Loucy (cell line): ENCODE measurements at regions not wholly inside any gene's neighbourhood (a gene's known extent, or its start where the extent isn't known, plus 50 kb on each side); places are given as distances from the start of the nearest gene placed in this dataset.

ENCODE experiments used
- H2AFZ ChIP-seq: fragments of 200-600 bp; sonication (generic); 2 replicates; pipeline ENCODE4 v1.6.0; 2016; ENCODE audit warnings: antibody characterized with exemption, mild to moderate bottlenecking, low read length, moderate library complexity
- H3F3A ChIP-seq: fragments of 200-600 bp; 2 replicates; pipeline ENCODE4 v1.6.0; 2016; ENCODE audit warnings: antibody characterized with exemption, low read depth, mild to moderate bottlenecking
- H3K27me3 ChIP-seq: fragments of 200-600 bp; sonication (generic); 2 replicates; pipeline ENCODE4 v1.6.1; 2014; ENCODE audit warnings: low read length, mild to moderate bottlenecking; ENCODE audit not compliant: insufficient read depth, poor library complexity, severe bottlenecking
- H3K36me3 ChIP-seq: fragments of 200-600 bp; sonication (generic); 2 replicates; pipeline ENCODE4 v1.6.1; 2016; ENCODE audit warnings: low read length; ENCODE audit not compliant: insufficient read depth
- H3K4me1 ChIP-seq: fragments of 200-600 bp; sonication (generic); 2 replicates; pipeline ENCODE4 v1.5.1; 2014; ENCODE audit warnings: low read length, mild to moderate bottlenecking; ENCODE audit not compliant: insufficient read depth, poor library complexity, severe bottlenecking
- H3K4me2 ChIP-seq: fragments of 200-600 bp; sonication (generic); 2 replicates; pipeline ENCODE4 v1.6.0; 2014; ENCODE audit warnings: antibody characterized with exemption, low read length, low read depth, mild to moderate bottlenecking; ENCODE audit not compliant: poor library complexity, severe bottlenecking
- H3K4me3 ChIP-seq: fragments of 200-600 bp; sonication (generic); 2 replicates; pipeline ENCODE4 v1.5.1; 2014; ENCODE audit warnings: low read length, mild to moderate bottlenecking, mixed read lengths; ENCODE audit not compliant: poor library complexity, severe bottlenecking
- H3K79me2 ChIP-seq: fragments of 200-600 bp; sonication (generic); 2 replicates; pipeline ENCODE4 v1.6.1; 2014; ENCODE audit warnings: low read length; ENCODE audit not compliant: insufficient read depth
- H3K9ac ChIP-seq: fragments of 200-600 bp; sonication (generic); 2 replicates; pipeline ENCODE4 v1.6.0; 2014; ENCODE audit warnings: mild to moderate bottlenecking, low read depth, low read length, moderate library complexity; ENCODE audit not compliant: poor library complexity, severe bottlenecking
- H3K9me2 ChIP-seq: fragments of 200-600 bp; sonication (generic); replicated peaks from 2 replicates; pipeline ENCODE4 v1.6.1; 2016; ENCODE audit warnings: low read depth, low read length, mixed read lengths
- H3K9me3 ChIP-seq: fragments of 200-600 bp; sonication (generic); 2 replicates; pipeline ENCODE4 v1.6.1; 2014; ENCODE audit warnings: mild to moderate bottlenecking, antibody characterized with exemption, low read length, low read depth; ENCODE audit not compliant: insufficient read depth
- H4K20me1 ChIP-seq: fragments of 200-600 bp; sonication (generic); 2 replicates; pipeline ENCODE4 v1.6.0; 2014; ENCODE audit warnings: antibody characterized with exemption, low read length, mild to moderate bottlenecking; ENCODE audit not compliant: insufficient read depth, poor library complexity, severe bottlenecking
- CTCF ChIP-seq: fragments of 200-600 bp; sonication (generic); conservative IDR thresholded peaks from 2 replicates; pipeline ENCODE4 v1.5.1; 2014; ENCODE audit warnings: mild to moderate bottlenecking, antibody characterized with exemption, low read length
- EZH2phosphoT487 ChIP-seq: fragments of 200-600 bp; IDR thresholded peaks from 2 replicates; pipeline ENCODE4 v1.6.1; 2018; ENCODE audit warnings: antibody characterized with exemption, mild to moderate bottlenecking, moderate library complexity, borderline replicate concordance

- H3K79me2 ChIP-seq: no peaks in the 10 kb centered on the region
- no peaks in the 10 kb centered on the region for H3K9me3 ChIP-seq
- no peak overlapping the region for H3K4me3 ChIP-seq
- H3K4me1 ChIP-seq: no peaks in the 10 kb centered on the region
- H3K9me2 ChIP-seq: no peaks in the 10 kb centered on the region
- H3K27me3 ChIP-seq: no peaks in the 10 kb centered on the region
- H4K20me1 ChIP-seq: no peaks in the 10 kb centered on the region
- no peak overlapping the region for H3K9ac ChIP-seq
- H3K4me2 ChIP-seq: no peak overlapping the region
- no peaks in the 10 kb centered on the region for H3K36me3 ChIP-seq
- H3F3A ChIP-seq: no peaks in the 10 kb centered on the region
- TF ChIP-seq EZH2phosphoT487: no peak
- no peak for TF ChIP-seq CTCF
- H2AFZ ChIP-seq: no peak overlapping the region
These were observed 318.3 kb upstream of the WWC1 start for GRCh38 chr5:167973126-167973525.

- no peaks in the 10 kb centered on the region for H3K9me3 ChIP-seq
These were observed 306.5 kb upstream of the WWC1 start for GRCh38 chr5:167984951-167985350.

GRCh38 chr5:167985373-167985772 is 306.1 kb upstream of the WWC1 start:
- H3K4me1 ChIP-seq: no peaks in the 10 kb centered on the region

More at GRCh38 chr5:167984951-167985350, 306.5 kb upstream of the WWC1 start:
- Histone ChIP-seq H4K20me1 (no peaks in the 10 kb centered on the region), H3K9me2 (no peaks in the 10 kb centered on the region), H3K4me3 (no peak overlapping the region), H3K36me3 (no peaks in the 10 kb centered on the region), H3K27me3 (no peaks in the 10 kb centered on the region), H3K4me1 (no peaks in the 10 kb centered on the region), H3K4me2 (no peak overlapping the region), H3K9ac (no peak overlapping the region), H3F3A (no peaks in the 10 kb centered on the region), H2AFZ (no peak overlapping the region), H3K79me2 (no peaks in the 10 kb centered on the region)
- TF ChIP-seq CTCF: no peak
- TF ChIP-seq EZH2phosphoT487: no peak

More at GRCh38 chr5:167985373-167985772, 306.1 kb upstream of the WWC1 start:
- no peaks in the 10 kb centered on the region for H3K9me3 ChIP-seq
- no peaks in the 10 kb centered on the region for H3K36me3 ChIP-seq
- no peaks in the 10 kb centered on the region for H3F3A ChIP-seq
- H4K20me1 ChIP-seq: no peaks in the 10 kb centered on the region
- no peak overlapping the region for H3K4me3 ChIP-seq
- no peaks in the 10 kb centered on the region for H3K9me2 ChIP-seq
- no peaks in the 10 kb centered on the region for H3K79me2 ChIP-seq
- H3K9ac ChIP-seq: no peak overlapping the region
- no peaks in the 10 kb centered on the region for H3K27me3 ChIP-seq
- H2AFZ ChIP-seq: no peak overlapping the region
- TF ChIP-seq EZH2phosphoT487 (no peak), CTCF (no peak)
- no peak overlapping the region for H3K4me2 ChIP-seq
